Transverse colon (tissue), 4 donors: ENCODE measurements at regions not wholly inside any gene's neighbourhood (a gene's known extent, or its start where the extent isn't known, plus 50 kb on each side); places are given as distances from the start of the nearest gene placed in this dataset.

Experiments
- DNase-seq: peaks from one replicate; pipeline ENCODE4 v3.0.0-alpha.2; 2019
- H3K27ac ChIP-seq, 4 donors: fragments of 200-600 bp; sonication (generic); 2 replicates each; pipeline ENCODE4 v1.5.1; 2016 to 2018; ENCODE audit warnings: inconsistent platforms in 4 of 4
- H3K27me3 ChIP-seq: fragments of 200-600 bp; sonication (generic); 2 replicates; pipeline ENCODE4 v1.5.1; 2017; ENCODE audit warnings: inconsistent platforms
- H3K36me3 ChIP-seq, 4 donors: fragments of 200-600 bp; sonication (generic); 2 replicates each; pipeline ENCODE4 v1.5.1; 2017 to 2019; ENCODE audit warnings: inconsistent platforms in 4 of 4
- H3K4me1 ChIP-seq, 4 donors: fragments of 200-600 bp; sonication (generic); 2 replicates each; pipeline ENCODE4 v1.5.1; 2017 to 2020; ENCODE audit warnings: inconsistent platforms in 4 of 4
- H3K4me3 ChIP-seq, 4 donors: fragments of 200-600 bp; sonication (generic); 1 replicate in 1 of 4; 2 replicates in 3 of 4; pipeline versions ENCODE4 v1.5.1 to v1.6.1; 2017 to 2019; ENCODE audit warnings: inconsistent platforms in 4 of 4
- H3K9me3 ChIP-seq, 2 donors: fragments of 200-600 bp; sonication (generic); 2 replicates each; pipeline ENCODE4 v1.5.1; 2017 to 2019; ENCODE audit warnings: inconsistent platforms in 2 of 2
- EP300 ChIP-seq: sonication (generic); formaldehyde crosslinking; IDR thresholded peaks from one replicate; pipeline ENCODE4 v1.6.1; 2017; ENCODE audit warnings: antibody characterized with exemption, low read depth
- POLR2A ChIP-seq: fragments of 450-650 bp; IDR thresholded peaks from one replicate; pipeline ENCODE4 v1.6.1; 2016; ENCODE audit warnings: antibody characterized with exemption, mild to moderate bottlenecking, moderate library complexity
- POLR2AphosphoS5 ChIP-seq, 3 donors: sonication (generic); formaldehyde crosslinking; IDR thresholded peaks; one replicate each; pipeline ENCODE4 v1.6.1; 2016; ENCODE audit warnings: antibody characterized with exemption in 3 of 3
- WGBS, 2 donors: methylation state at CpG; one replicate each; pipeline ENCODE4 v1.1.5; 2018; ENCODE audit warnings: low coverage in 1 of 2; 5-methylcytosine and 5-hydroxymethylcytosine counted together
- in situ Hi-C, 4 donors: fragments of 200-750 bp; cut with MboI; loops; one replicate each; pipeline versions ENCODE4 v1.15.0 to v1.15.1; 2017; ENCODE audit warnings: low sequenced_read_pairs in 3 of 4, low pct_ligation_motif_present in 1 of 4, low pct_unique_long_range_greater_than_20kb in 1 of 4
- intact Hi-C: fragments of 100-400 bp; cut with DNase I; formaldehyde crosslinking; loops from one replicate; pipeline ENCODE4 v1.15.1; 2023; ENCODE audit warnings: low total_unique reads
- TF ChIP-seq, protein P1 (sequence below), 5 experiments: fragments of 200-600 bp in 3 of 5; fragments of 450-650 bp in 2 of 5; sonication (generic) in 3 of 5; IDR thresholded peaks; 1 replicate in 2 of 5; 2 replicates in 3 of 5; pipeline ENCODE4 v1.5.1; 2016 to 2017; ENCODE audit warnings: antibody characterized with exemption in 5 of 5, inconsistent platforms in 3 of 5, mild to moderate bottlenecking in 2 of 5, moderate library complexity in 1 of 5

DNA sequence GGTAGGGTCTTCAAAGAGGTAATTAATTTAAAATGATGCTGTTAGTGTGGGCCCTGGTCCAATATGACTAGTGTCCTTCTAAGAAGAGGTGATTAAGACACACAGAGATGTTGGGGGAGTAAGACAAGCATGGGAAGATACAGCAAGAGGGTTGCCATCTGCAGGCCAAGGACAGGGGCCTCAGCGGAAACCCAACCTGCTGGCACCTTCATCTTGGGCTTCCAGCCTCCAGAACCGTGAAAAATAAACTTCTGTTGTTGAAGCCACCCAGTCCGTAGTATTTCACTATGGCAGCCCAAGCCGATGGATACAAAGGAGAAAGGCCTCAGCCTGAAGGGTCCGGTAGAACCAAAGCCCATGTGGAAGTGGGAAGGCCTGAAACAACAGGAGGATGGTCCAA, 161.7 kb upstream of the UBE2E1 start:
- 94% methylated on average over 4 of the region's 5 CpGs; no CpG with 5 or more reads in 1 of the 2 donors for WGBS, 2 donors
- no peak for DNase-seq
- intact Hi-C loops = no loop called here
- H3K9me3 ChIP-seq = no peaks in the 10 kb centered on the region
- no peak overlapping the region for H3K27ac ChIP-seq
- no peak for TF ChIP-seq EP300
- no peak for TF ChIP-seq POLR2AphosphoS5 (IDR thresholded peaks at IDR 0.05)
- TF ChIP-seq POLR2A = no peak
- no peak overlapping the region for H3K4me3 ChIP-seq
- H3K27me3 ChIP-seq = no peaks in the 10 kb centered on the region
- H3K4me1 ChIP-seq = peaks cover 0 to 22% (median under 1%) of the 10 kb centered on the region in 4 donors
- H3K36me3 ChIP-seq = no peaks in the 10 kb centered on the region
- in situ Hi-C loops = no loop called here

DNA sequence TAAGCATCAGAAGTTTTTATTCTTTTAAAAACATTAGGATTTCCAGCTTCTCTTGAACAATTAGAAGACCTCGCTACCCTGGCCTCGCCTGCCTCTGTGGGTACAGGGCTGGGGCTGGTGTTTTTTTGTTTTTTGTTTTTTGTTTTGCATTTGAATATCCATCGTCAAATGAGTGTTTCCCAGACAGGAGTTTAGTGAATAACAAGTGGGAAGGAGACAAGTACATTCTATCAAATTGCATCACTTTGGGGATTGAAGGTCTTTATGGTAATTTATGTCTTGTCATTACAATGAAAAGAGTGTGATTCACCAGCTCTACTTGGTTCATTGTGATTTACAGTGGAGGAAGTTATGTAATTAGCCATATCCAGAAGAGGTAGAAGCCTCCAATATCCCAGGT, 161.1 kb upstream of the UBE2E1 start:
- in situ Hi-C loops (no loop called here), intact Hi-C loops (no loop called here)
- Histone ChIP-seq H3K27ac (no peak overlapping the region), H3K27me3 (no peaks in the 10 kb centered on the region), H3K36me3 (no peaks in the 10 kb centered on the region), H3K9me3 (no peaks in the 10 kb centered on the region), H3K4me1 (peaks cover 0 to 28% (median 5%) of the 10 kb centered on the region in 4 donors), H3K4me3 (no peak overlapping the region)
- TF ChIP-seq EP300 (no peak), POLR2A (no peak), POLR2AphosphoS5 (IDR thresholded peaks at IDR 0.05) (no peak)
- TF ChIP-seq, protein P1, sequence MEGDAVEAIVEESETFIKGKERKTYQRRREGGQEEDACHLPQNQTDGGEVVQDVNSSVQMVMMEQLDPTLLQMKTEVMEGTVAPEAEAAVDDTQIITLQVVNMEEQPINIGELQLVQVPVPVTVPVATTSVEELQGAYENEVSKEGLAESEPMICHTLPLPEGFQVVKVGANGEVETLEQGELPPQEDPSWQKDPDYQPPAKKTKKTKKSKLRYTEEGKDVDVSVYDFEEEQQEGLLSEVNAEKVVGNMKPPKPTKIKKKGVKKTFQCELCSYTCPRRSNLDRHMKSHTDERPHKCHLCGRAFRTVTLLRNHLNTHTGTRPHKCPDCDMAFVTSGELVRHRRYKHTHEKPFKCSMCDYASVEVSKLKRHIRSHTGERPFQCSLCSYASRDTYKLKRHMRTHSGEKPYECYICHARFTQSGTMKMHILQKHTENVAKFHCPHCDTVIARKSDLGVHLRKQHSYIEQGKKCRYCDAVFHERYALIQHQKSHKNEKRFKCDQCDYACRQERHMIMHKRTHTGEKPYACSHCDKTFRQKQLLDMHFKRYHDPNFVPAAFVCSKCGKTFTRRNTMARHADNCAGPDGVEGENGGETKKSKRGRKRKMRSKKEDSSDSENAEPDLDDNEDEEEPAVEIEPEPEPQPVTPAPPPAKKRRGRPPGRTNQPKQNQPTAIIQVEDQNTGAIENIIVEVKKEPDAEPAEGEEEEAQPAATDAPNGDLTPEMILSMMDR (IDR thresholded peaks at IDR 0.05) = no peak
- WGBS, 2 donors = 94 to 100% methylated on average over 3 of the region's 3 CpGs
- DNase-seq = no peak

DNA sequence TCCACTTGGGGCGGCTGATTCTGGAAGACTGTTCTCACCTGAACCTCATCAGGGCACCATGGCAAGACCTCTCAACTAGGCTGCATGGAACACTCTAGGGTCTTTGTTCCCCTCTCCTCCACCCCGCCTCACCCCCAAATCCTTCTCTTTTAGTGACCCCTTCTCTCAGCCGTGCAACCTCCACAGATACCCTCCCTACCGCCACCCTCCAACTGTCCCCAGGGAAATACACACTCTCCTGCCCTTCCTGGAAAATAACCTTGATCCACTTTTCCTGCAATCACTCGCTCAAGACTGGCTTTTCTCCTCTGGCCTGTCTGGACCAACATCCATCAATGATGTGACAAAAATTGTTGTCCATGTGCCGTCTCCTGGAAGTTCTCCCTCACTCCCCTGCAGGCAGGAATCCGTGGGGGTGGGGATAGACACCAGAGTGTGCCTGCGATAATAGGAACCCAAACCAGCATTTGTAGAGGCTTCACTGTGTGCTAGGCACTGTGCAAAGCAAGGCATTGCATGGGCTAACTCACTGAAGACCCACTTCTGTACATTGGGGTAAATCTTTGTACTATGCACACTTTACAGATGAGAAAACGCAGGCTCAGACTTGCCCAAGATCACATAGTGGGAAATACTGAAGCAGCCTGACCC, 160.1 kb upstream of the UBE2E1 start:
- WGBS, 2 donors = 84 to 91% methylated on average over 3 to 9 of the region's 9 CpGs
- Histone ChIP-seq H3K36me3 (no peaks in the 10 kb centered on the region), H3K4me1 (peaks cover 0 to 36% (median 6%) of the 10 kb centered on the region in 4 donors), H3K27me3 (no peaks in the 10 kb centered on the region), H3K27ac (peak overlapping the region in 2 of 4 donors; percentile 8 to 31), H3K9me3 (no peaks in the 10 kb centered on the region), H3K4me3 (no peak overlapping the region)
- intact Hi-C loops (no loop called here), in situ Hi-C loops (no loop called here)
- TF ChIP-seq POLR2AphosphoS5 (IDR thresholded peaks at IDR 0.05) = no peak
- TF ChIP-seq, protein P1 (IDR thresholded peaks at IDR 0.05) = no peak
- no peak for TF ChIP-seq EP300
- TF ChIP-seq POLR2A = no peak
- no peak for DNase-seq

DNA sequence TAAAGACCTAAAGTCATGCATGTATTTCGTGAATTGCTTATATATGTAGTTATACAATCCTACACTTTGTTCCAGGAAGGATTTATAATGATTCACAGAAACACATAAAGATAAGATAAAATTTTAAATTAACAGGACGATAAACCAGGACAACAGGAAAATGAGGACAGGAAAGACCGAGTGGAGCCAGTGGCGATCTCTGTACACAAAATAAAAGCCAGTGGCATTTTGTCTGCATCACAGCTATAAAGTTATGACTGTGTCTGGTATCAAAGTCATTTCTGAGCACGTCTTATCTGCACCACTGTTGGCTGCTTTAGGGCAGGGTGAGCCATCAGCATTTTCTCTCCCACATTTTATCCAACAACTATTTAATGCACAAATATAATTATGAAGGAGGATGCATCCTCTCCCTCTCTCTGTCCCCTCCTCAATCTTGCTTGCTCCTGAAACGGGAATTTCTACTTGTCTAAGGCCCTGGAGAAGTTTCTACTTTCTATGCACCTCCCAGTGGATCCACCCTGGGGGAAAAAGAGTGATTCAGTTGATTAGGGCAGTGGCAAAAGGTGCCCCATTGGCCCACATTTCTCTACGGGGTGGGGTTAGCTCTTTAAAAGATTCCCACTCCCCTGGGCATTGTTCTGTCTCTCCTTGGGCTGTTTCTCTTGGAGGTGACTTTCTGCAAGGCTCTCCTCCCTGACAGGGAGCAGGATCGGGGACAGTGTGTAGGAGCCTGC, 159.4 kb upstream of the UBE2E1 start:
- in situ Hi-C loops = no loop called here
- Histone ChIP-seq H3K36me3 (no peaks in the 10 kb centered on the region), H3K27ac (peak overlapping the region in 2 of 4 donors; percentile 27 to 31), H3K9me3 (no peaks in the 10 kb centered on the region), H3K27me3 (no peaks in the 10 kb centered on the region), H3K4me3 (no peak overlapping the region), H3K4me1 (peaks cover 0 to 36% (median 7%) of the 10 kb centered on the region in 4 donors)
- WGBS, 2 donors = 57 to 61% methylated on average over 6 to 8 of the region's 8 CpGs
- intact Hi-C loops = no loop called here
- peak in 1 of 3 donors; percentile 15 for TF ChIP-seq POLR2AphosphoS5 (IDR thresholded peaks at IDR 0.05)
- TF ChIP-seq POLR2A = no peak
- DNase-seq = peak; percentile 13

DNA sequence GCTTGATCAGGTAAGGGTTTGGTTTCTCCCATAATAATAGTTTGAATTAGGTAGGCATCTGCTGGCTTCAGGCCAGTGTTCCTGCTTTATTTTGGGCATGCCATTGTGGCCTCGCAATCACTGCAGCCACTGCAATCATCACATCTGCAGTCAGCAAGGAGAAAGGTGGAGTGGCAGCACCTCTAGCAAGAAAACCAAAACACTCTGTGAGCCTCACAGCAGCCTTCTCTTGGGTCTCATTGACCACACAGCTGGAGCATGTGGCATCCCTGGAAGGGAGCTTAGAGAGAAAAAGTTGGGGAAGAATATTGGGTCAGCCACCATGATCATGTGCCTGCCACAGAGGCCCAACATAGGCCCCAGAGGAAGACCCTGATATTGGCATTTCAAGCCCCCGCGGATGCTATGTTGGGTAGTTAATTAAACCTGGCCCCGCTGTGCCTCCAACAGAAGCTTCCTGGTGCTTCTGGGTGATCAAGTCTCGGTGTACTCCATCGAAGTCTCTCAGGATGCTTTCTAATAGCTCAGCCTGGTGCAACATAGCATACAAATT, 158.0 kb upstream of the UBE2E1 start:
- in situ Hi-C loops = no loop called here
- DNase-seq = no peak
- Histone ChIP-seq H3K36me3 (no peaks in the 10 kb centered on the region), H3K27me3 (no peaks in the 10 kb centered on the region), H3K4me3 (no peak overlapping the region), H3K9me3 (no peaks in the 10 kb centered on the region), H3K27ac (no peak overlapping the region), H3K4me1 (peaks cover 0 to 36% (median 7%) of the 10 kb centered on the region in 4 donors)
- intact Hi-C loops = no loop called here
- TF ChIP-seq, protein P1 (IDR thresholded peaks at IDR 0.05) = no peak
- no peak for TF ChIP-seq POLR2AphosphoS5 (IDR thresholded peaks at IDR 0.05)
- TF ChIP-seq POLR2A = no peak
- no peak for TF ChIP-seq EP300
- 98 to 100% methylated on average over 4 to 6 of the region's 6 CpGs for WGBS, 2 donors
